ENCODE measurements at regions not wholly inside any gene's neighbourhood (a gene's known extent, or its start where the extent isn't known, plus 50 kb on each side); places are given as distances from the start of the nearest gene placed in this dataset.

DNA sequence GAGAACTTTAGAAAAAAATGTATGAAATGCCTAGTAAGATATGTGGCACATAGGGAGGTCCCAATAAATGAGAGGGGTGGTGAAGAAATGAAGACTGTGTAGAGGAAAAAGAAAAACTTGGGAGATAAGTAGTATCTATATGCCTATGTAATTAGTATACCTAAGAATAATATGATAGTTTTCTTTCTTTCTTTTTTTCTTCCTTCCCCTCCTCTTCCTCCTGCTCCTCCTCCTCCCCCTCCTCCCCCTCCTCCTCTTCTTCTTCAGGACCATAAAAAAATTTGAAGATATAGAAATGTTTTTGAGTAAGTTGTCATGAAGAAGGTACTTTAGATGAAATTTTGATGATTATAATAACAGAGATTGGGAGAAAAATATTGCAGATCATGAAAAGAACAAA is 857.4 kb downstream of the MAT2B start:
- Histone ChIP-seq H3K9me1 (replicated peaks; ENCODE audit: control insufficient read depth, extremely low read depth, insufficient read depth, low read length) (no peaks in the 10 kb centered on the region), H3K9ac (replicated peaks; ENCODE audit: extremely low read depth, insufficient read depth, low read length) (no peak overlapping the region), H3K4me1 (ENCODE audit: control insufficient read depth, extremely low read depth, insufficient read depth, low read length) (no peaks in the 10 kb centered on the region), H4K20me1 (replicated peaks; ENCODE audit: control insufficient read depth, extremely low read depth, insufficient read depth, low read length) (no peaks in the 10 kb centered on the region), H3K9me3 (replicated peaks; ENCODE audit: control insufficient read depth, insufficient read depth, low read length) (no peaks in the 10 kb centered on the region), H3K27ac (ENCODE audit: insufficient read depth, low read depth, low read length) (no peak overlapping the region), H3K79me2 (ENCODE audit: control insufficient read depth, insufficient read depth, low read length) (no peaks in the 10 kb centered on the region), H3K4me3 (replicated peaks in 1 of 3; ENCODE audit: insufficient read depth in 1 of 3, low read depth in 1 of 3, low read length in 3 of 3) (no peak overlapping the region), H2AFZ (ENCODE audit: low read depth, low read length) (no peak overlapping the region), H3K36me3 (ENCODE audit: control insufficient read depth in 2 of 2, extremely low read depth in 1 of 2, insufficient read depth in 2 of 2, low read length in 2 of 2) (no peaks in the 10 kb centered on the region), H3K4me2 (ENCODE audit: insufficient read depth, low read length) (no peak overlapping the region), H3K27me3 (ENCODE audit: control insufficient read depth in 2 of 2, insufficient read depth in 2 of 2, low read length in 2 of 2) (no peaks in the 10 kb centered on the region)
- POLR2A ChIA-PET, result no interaction called here
- CTCF ChIA-PET, result no interaction called here
- no peak for FAIRE-seq
- TF ChIP-seq, protein P1, sequence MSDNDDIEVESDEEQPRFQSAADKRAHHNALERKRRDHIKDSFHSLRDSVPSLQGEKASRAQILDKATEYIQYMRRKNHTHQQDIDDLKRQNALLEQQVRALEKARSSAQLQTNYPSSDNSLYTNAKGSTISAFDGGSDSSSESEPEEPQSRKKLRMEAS (IDR thresholded peaks at IDR 0.05; ENCODE audit: insufficient read depth, insufficient read length), result no peak
- TF ChIP-seq FOS (IDR thresholded peaks at IDR 0.05; ENCODE audit: borderline replicate concordance, insufficient read depth, low read length) (no peak), POLR2A (IDR thresholded peaks at IDR 0.05; ENCODE audit: low read depth, low read length) (no peak), POLR2AphosphoS5 (IDR thresholded peaks at IDR 0.05; ENCODE audit: insufficient read depth, low read depth, low read length) (no peak), EZH2 (IDR thresholded peaks at IDR 0.05; ENCODE audit: borderline replicate concordance, low read depth, low read length, severe bottlenecking) (no peak), JUN (IDR thresholded peaks at IDR 0.05; ENCODE audit: borderline replicate concordance, insufficient read depth, insufficient read length, low read depth) (no peak), MYC (IDR thresholded peaks at IDR 0.05; ENCODE audit: low read depth, low read length) (no peak), GATA2 (IDR thresholded peaks at IDR 0.05; ENCODE audit: insufficient read depth, insufficient read length, low read depth, low read length) (no peak)
- TF ChIP-seq, protein P2, sequence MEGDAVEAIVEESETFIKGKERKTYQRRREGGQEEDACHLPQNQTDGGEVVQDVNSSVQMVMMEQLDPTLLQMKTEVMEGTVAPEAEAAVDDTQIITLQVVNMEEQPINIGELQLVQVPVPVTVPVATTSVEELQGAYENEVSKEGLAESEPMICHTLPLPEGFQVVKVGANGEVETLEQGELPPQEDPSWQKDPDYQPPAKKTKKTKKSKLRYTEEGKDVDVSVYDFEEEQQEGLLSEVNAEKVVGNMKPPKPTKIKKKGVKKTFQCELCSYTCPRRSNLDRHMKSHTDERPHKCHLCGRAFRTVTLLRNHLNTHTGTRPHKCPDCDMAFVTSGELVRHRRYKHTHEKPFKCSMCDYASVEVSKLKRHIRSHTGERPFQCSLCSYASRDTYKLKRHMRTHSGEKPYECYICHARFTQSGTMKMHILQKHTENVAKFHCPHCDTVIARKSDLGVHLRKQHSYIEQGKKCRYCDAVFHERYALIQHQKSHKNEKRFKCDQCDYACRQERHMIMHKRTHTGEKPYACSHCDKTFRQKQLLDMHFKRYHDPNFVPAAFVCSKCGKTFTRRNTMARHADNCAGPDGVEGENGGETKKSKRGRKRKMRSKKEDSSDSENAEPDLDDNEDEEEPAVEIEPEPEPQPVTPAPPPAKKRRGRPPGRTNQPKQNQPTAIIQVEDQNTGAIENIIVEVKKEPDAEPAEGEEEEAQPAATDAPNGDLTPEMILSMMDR (IDR thresholded peaks at IDR 0.05; ENCODE audit: extremely low read depth in 1 of 2, insufficient read depth in 1 of 2, low read depth in 1 of 2, low read length in 2 of 2), result no peak
- no TSS peak for BruUV-seq (replicated peaks)
- no peak for DNase-seq (ENCODE audit: low read depth, low spot score)
- dilution Hi-C loops (cut with MboI; ENCODE audit: extremely low pct_ligation_motif_present, low sequenced_read_pairs) (no loop called here), intact Hi-C loops (cut with micrococcal nuclease) (no loop called here)

Data from endothelial cell of umbilical vein (primary cell).